Gastrocnemius medialis (tissue), 4 donors: ENCODE measurements at regions not wholly inside any gene's neighbourhood (a gene's known extent, or its start where the extent isn't known, plus 50 kb on each side); places are given as distances from the start of the nearest gene placed in this dataset.

Experiments
- ATAC-seq, 2 donors: fragments of 150-250 bp; one replicate each; pipeline ENCODE4 v1.9.1; 2016
- DNase-seq, 2 donors: peaks; one replicate each; pipeline ENCODE4 v3.0.0-alpha.2; 2019
- H3K27ac ChIP-seq, 4 donors: fragments of 200-600 bp; sonication (generic); 1 replicate in 1 of 4; 2 replicates in 3 of 4; pipeline ENCODE4 v1.5.1; 2016 to 2018; ENCODE audit warnings: mild to moderate bottlenecking in 2 of 4, moderate library complexity in 1 of 4
- H3K27me3 ChIP-seq, 3 donors: fragments of 200-600 bp; sonication (generic) in 2 of 3; 1 replicate in 1 of 3; 2 replicates in 2 of 3; pipeline versions ENCODE4 v1.5.1 to v1.6.0; 2016 to 2019; ENCODE audit warnings: mild to moderate bottlenecking in 1 of 3, moderate library complexity in 1 of 3
- H3K36me3 ChIP-seq, 2 donors: fragments of 200-600 bp; sonication (generic) in 1 of 2; one replicate each; pipeline ENCODE4 v1.5.1; 2017 to 2018
- H3K4me1 ChIP-seq, 2 donors: fragments of 200-600 bp; sonication (generic) in 1 of 2; one replicate each; pipeline ENCODE4 v1.5.1; 2016 to 2017; ENCODE audit warnings: mild to moderate bottlenecking in 2 of 2
- H3K4me3 ChIP-seq, 4 donors: fragments of 200-600 bp; sonication (generic) in 3 of 4; 1 replicate in 1 of 4; 2 replicates in 3 of 4; pipeline ENCODE4 v1.5.1; 2016 to 2019; ENCODE audit warnings: mild to moderate bottlenecking in 2 of 4
- H3K9me3 ChIP-seq, 3 donors: fragments of 200-600 bp; sonication (generic) in 2 of 3; 1 replicate in 1 of 3; 2 replicates in 2 of 3; pipeline ENCODE4 v1.5.1; 2016 to 2019
- CTCF ChIP-seq, 5 experiments: fragments of 450-650 bp in 3 of 5; fragments of 200-600 bp in 2 of 5; sonication (generic) in 2 of 5; IDR thresholded peaks in 4 of 5; conservative IDR thresholded peaks in 1 of 5; 1 replicate in 4 of 5; 2 replicates in 1 of 5; pipeline ENCODE4 v1.5.1; 2016 to 2019; ENCODE audit warnings: antibody characterized with exemption in 5 of 5, mild to moderate bottlenecking in 3 of 5, moderate library complexity in 3 of 5
- POLR2A ChIP-seq, 2 donors: fragments of 450-650 bp; IDR thresholded peaks; one replicate each; pipeline ENCODE4 v1.6.1; 2017; ENCODE audit warnings: antibody characterized with exemption in 2 of 2, mild to moderate bottlenecking in 2 of 2, moderate library complexity in 2 of 2
- in situ Hi-C, 4 donors: fragments of 200-750 bp; cut with MboI; loops; one replicate each; pipeline versions ENCODE4 v1.15.0 to v1.8.0; 2017; ENCODE audit warnings: low sequenced_read_pairs in 4 of 4
- intact Hi-C: fragments of 100-400 bp; cut with DNase I; formaldehyde crosslinking; loops from one replicate; pipeline ENCODE4 v1.15.1; 2023; ENCODE audit warnings: low total_unique reads

GRCh38 chr12:75876832-75877762 lies 154.5 kb downstream of the PHLDA1 start:
- Histone ChIP-seq H3K27ac (no peak overlapping the region), H3K4me3 (no peak overlapping the region), H3K9me3 (no peaks in the 10 kb centered on the region), H3K4me1 (no peaks in the 10 kb centered on the region), H3K36me3 (no peaks in the 10 kb centered on the region), H3K27me3 (no peaks in the 10 kb centered on the region)
- no peak for DNase-seq
- intact Hi-C loops, result no loop called here
- in situ Hi-C loops, result no loop called here
- no peak for ATAC-seq
- TF ChIP-seq POLR2A (IDR thresholded peaks at IDR 0.05) (no peak), CTCF (IDR thresholded peaks at IDR 0.05 in 4 of 5, conservative IDR thresholded peaks at IDR 0.05 in 1 of 5) (no peak)

GRCh38 chr12:75874441-75874840 lies 157.1 kb downstream of the PHLDA1 start:
- DNase-seq (no peak), ATAC-seq (no peak)
- H3K4me3 ChIP-seq, result no peak overlapping the region
- no peaks in the 10 kb centered on the region for H3K9me3 ChIP-seq
- H3K27me3 ChIP-seq, result no peaks in the 10 kb centered on the region
- no peak for TF ChIP-seq CTCF (IDR thresholded peaks at IDR 0.05 in 4 of 5, conservative IDR thresholded peaks at IDR 0.05 in 1 of 5)
- no peak for TF ChIP-seq POLR2A (IDR thresholded peaks at IDR 0.05)
- no peak overlapping the region for H3K27ac ChIP-seq
- H3K36me3 ChIP-seq, result no peaks in the 10 kb centered on the region
- in situ Hi-C loops (no loop called here), intact Hi-C loops (no loop called here)
- no peaks in the 10 kb centered on the region for H3K4me1 ChIP-seq

- Histone ChIP-seq H3K9me3 (no peaks in the 10 kb centered on the region), H3K36me3 (no peaks in the 10 kb centered on the region), H3K4me3 (no peak overlapping the region), H3K4me1 (no peaks in the 10 kb centered on the region), H3K27me3 (no peaks in the 10 kb centered on the region), H3K27ac (no peak overlapping the region)
- in situ Hi-C loops, result no loop called here
- DNase-seq (no peak), ATAC-seq (no peak)
- no peak for TF ChIP-seq CTCF (IDR thresholded peaks at IDR 0.05 in 4 of 5, conservative IDR thresholded peaks at IDR 0.05 in 1 of 5)
- TF ChIP-seq POLR2A (IDR thresholded peaks at IDR 0.05), result no peak
- intact Hi-C loops, result no loop called here
Observed at GRCh38 chr12:75872762-75873161, 158.8 kb downstream of the PHLDA1 start.

- ATAC-seq (no peak), DNase-seq (no peak)
- Histone ChIP-seq H3K4me3 (no peak overlapping the region), H3K36me3 (no peaks in the 10 kb centered on the region), H3K9me3 (no peaks in the 10 kb centered on the region), H3K4me1 (no peaks in the 10 kb centered on the region), H3K27me3 (no peaks in the 10 kb centered on the region), H3K27ac (no peak overlapping the region)
- intact Hi-C loops (no loop called here), in situ Hi-C loops (no loop called here)
- no peak for TF ChIP-seq CTCF (IDR thresholded peaks at IDR 0.05 in 4 of 5, conservative IDR thresholded peaks at IDR 0.05 in 1 of 5)
- no peak for TF ChIP-seq POLR2A (IDR thresholded peaks at IDR 0.05)
Observed at GRCh38 chr12:75870878-75871277, 160.7 kb downstream of the PHLDA1 start.
